Panc1 (cell line): ENCODE measurements at regions not wholly inside any gene's neighbourhood (a gene's known extent, or its start where the extent isn't known, plus 50 kb on each side); places are given as distances from the start of the nearest gene placed in this dataset.

Source experiments
- ATAC-seq: fragments of 200-7000 bp; cut with Tn5 transposase; 2 replicates; pipeline ENCODE4 v1.9.1; 2020; ENCODE audit warnings: mild to moderate bottlenecking, moderate library complexity
- BruUV-seq: library from RNA; stranded (reverse); fragments of 400-500 nt; replicated peaks from 2 replicates; lab custom pipeline; 2021; lab: Mats Ljungman, UMichigan
- CTCF ChIA-PET: fragments of 300-600 bp; sonication (Branson Sonifier 250); formaldehyde crosslinking; loops from one replicate; lab custom pipeline; 2022; ENCODE audit warnings: antibody characterized with exemption; lab: Charles Lee
- POLR2A ChIA-PET: fragments of 300-600 bp; sonication (Branson Sonifier 250); formaldehyde crosslinking; loops from one replicate; lab custom pipeline; 2022; ENCODE audit warnings: antibody characterized with exemption; lab: Charles Lee
- DNase-seq: peaks from one replicate; pipeline ENCODE4 v3.0.0-alpha.2; 2010; ENCODE audit warnings: low read depth, low spot score
- H3K27ac ChIP-seq: 2 replicates; pipeline ENCODE4 v1.5.1; 2011; ENCODE audit warnings: mild to moderate bottlenecking, low read length, inconsistent platforms
- H3K27me3 ChIP-seq: fragments of 200-500 bp; sonication (Bioruptor generic); 2 replicates; pipeline ENCODE4 v1.6.0; 2014; ENCODE audit warnings: low read length, inconsistent platforms; ENCODE audit not compliant: control insufficient read depth, insufficient read depth
- H3K36me3 ChIP-seq: fragments of 200-500 bp; sonication (Bioruptor generic); 2 replicates; pipeline ENCODE4 v1.5.1; 2014; ENCODE audit warnings: inconsistent platforms, mild to moderate bottlenecking, low read length, moderate library complexity; ENCODE audit not compliant: control insufficient read depth, insufficient read depth
- H3K4me1 ChIP-seq: 2 replicates; pipeline ENCODE4 v1.5.1; 2011; ENCODE audit warnings: inconsistent platforms, mild to moderate bottlenecking, low read length, moderate library complexity; ENCODE audit not compliant: control insufficient read depth, insufficient read depth
- H3K4me3 ChIP-seq, 2 experiments: 2 replicates each; pipeline ENCODE4 v1.5.1; 2011 to 2012; ENCODE audit warnings: low read depth in 2 of 2, low read length in 2 of 2, mild to moderate bottlenecking in 2 of 2, inconsistent platforms in 1 of 2, moderate library complexity in 1 of 2
- H3K9me3 ChIP-seq: fragments of 200-500 bp; sonication (Bioruptor generic); 2 replicates; pipeline ENCODE4 v1.5.1; 2014; ENCODE audit warnings: low read depth, mild to moderate bottlenecking, inconsistent platforms, low read length, moderate library complexity; ENCODE audit not compliant: control insufficient read depth, insufficient read depth
- POLR2AphosphoS5 ChIP-seq: IDR thresholded peaks from 2 replicates; pipeline ENCODE4 v1.6.1; 2012; ENCODE audit warnings: mild to moderate bottlenecking, low read depth, low read length, moderate library complexity
- SIN3A ChIP-seq: IDR thresholded peaks from 2 replicates; pipeline ENCODE4 v1.6.1; 2012; ENCODE audit warnings: low read depth, mild to moderate bottlenecking, low read length, moderate library complexity, borderline replicate concordance; ENCODE audit not compliant: insufficient read depth
- TCF7L2 ChIP-seq: IDR thresholded peaks from 2 replicates; pipeline ENCODE4 v1.6.1; 2011; ENCODE audit warnings: mild to moderate bottlenecking, low read depth, low read length, inconsistent platforms
- in situ Hi-C: cut with HindIII; loops from 2 replicates; pipeline ENCODE4 v1.10.0; 2016; ENCODE audit warnings: low sequenced_read_pairs, low pct_unique_long_range_greater_than_20kb
- intact Hi-C: fragments of 100-400 bp; cut with micrococcal nuclease; formaldehyde crosslinking; loops from one replicate; pipeline ENCODE4 v1.10.0; 2022; ENCODE audit not compliant: unreplicated experiment
- TF ChIP-seq, protein P1 (sequence below), 2 experiments: IDR thresholded peaks; 2 replicates each; pipeline ENCODE4 v1.6.1; 2011 to 2012; ENCODE audit warnings: low read depth in 2 of 2, control low read depth in 1 of 2, low read length in 1 of 2, mild to moderate bottlenecking in 1 of 2, moderate library complexity in 1 of 2; ENCODE audit not compliant: insufficient read depth in 1 of 2
- TF ChIP-seq, protein P2 (sequence below): fragments of 450-650 bp; IDR thresholded peaks from 2 replicates; pipeline ENCODE4 v1.5.1; 2017; ENCODE audit warnings: mild to moderate bottlenecking

DNA sequence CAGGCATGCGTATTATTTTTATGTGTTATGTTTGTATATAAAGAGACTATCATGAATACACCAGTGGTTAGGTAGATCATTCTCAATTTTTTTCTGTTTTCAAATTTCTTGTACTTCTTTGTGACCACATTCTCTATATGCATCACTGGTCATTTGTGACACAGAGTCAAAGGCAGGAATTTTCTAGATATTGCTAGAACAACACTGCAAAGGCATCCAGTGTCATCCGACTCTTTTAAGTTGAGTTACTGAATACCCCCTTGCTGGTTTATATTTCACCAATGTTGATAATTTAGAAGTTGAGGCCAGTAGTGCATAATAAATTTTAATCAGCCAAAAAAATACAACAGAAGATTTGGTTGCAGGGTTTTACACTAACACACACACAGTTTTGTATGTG is 351.8 kb downstream of the CASP12 start:
- Histone ChIP-seq H3K9me3 (no peaks in the 10 kb centered on the region), H3K27me3 (no peaks in the 10 kb centered on the region), H3K4me1 (no peaks in the 10 kb centered on the region), H3K36me3 (no peaks in the 10 kb centered on the region), H3K4me3 (no peak overlapping the region), H3K27ac (no peak overlapping the region)
- CTCF ChIA-PET, result no interaction called here
- ATAC-seq (no peak), DNase-seq (no peak)
- in situ Hi-C loops, result no loop called here
- BruUV-seq, result no TSS peak
- POLR2A ChIA-PET, result no interaction called here
- intact Hi-C loops, result no loop called here
- TF ChIP-seq TCF7L2 (no peak), POLR2AphosphoS5 (no peak), SIN3A (no peak)
- TF ChIP-seq, protein P1, sequence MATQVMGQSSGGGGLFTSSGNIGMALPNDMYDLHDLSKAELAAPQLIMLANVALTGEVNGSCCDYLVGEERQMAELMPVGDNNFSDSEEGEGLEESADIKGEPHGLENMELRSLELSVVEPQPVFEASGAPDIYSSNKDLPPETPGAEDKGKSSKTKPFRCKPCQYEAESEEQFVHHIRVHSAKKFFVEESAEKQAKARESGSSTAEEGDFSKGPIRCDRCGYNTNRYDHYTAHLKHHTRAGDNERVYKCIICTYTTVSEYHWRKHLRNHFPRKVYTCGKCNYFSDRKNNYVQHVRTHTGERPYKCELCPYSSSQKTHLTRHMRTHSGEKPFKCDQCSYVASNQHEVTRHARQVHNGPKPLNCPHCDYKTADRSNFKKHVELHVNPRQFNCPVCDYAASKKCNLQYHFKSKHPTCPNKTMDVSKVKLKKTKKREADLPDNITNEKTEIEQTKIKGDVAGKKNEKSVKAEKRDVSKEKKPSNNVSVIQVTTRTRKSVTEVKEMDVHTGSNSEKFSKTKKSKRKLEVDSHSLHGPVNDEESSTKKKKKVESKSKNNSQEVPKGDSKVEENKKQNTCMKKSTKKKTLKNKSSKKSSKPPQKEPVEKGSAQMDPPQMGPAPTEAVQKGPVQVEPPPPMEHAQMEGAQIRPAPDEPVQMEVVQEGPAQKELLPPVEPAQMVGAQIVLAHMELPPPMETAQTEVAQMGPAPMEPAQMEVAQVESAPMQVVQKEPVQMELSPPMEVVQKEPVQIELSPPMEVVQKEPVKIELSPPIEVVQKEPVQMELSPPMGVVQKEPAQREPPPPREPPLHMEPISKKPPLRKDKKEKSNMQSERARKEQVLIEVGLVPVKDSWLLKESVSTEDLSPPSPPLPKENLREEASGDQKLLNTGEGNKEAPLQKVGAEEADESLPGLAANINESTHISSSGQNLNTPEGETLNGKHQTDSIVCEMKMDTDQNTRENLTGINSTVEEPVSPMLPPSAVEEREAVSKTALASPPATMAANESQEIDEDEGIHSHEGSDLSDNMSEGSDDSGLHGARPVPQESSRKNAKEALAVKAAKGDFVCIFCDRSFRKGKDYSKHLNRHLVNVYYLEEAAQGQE (IDR thresholded peaks at IDR 0.05; ENCODE audit: insufficient read depth in 1 of 2, low read depth in 2 of 2, low read length in 1 of 2), result no peak
- TF ChIP-seq, protein P2, sequence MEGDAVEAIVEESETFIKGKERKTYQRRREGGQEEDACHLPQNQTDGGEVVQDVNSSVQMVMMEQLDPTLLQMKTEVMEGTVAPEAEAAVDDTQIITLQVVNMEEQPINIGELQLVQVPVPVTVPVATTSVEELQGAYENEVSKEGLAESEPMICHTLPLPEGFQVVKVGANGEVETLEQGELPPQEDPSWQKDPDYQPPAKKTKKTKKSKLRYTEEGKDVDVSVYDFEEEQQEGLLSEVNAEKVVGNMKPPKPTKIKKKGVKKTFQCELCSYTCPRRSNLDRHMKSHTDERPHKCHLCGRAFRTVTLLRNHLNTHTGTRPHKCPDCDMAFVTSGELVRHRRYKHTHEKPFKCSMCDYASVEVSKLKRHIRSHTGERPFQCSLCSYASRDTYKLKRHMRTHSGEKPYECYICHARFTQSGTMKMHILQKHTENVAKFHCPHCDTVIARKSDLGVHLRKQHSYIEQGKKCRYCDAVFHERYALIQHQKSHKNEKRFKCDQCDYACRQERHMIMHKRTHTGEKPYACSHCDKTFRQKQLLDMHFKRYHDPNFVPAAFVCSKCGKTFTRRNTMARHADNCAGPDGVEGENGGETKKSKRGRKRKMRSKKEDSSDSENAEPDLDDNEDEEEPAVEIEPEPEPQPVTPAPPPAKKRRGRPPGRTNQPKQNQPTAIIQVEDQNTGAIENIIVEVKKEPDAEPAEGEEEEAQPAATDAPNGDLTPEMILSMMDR, result no peak

DNA sequence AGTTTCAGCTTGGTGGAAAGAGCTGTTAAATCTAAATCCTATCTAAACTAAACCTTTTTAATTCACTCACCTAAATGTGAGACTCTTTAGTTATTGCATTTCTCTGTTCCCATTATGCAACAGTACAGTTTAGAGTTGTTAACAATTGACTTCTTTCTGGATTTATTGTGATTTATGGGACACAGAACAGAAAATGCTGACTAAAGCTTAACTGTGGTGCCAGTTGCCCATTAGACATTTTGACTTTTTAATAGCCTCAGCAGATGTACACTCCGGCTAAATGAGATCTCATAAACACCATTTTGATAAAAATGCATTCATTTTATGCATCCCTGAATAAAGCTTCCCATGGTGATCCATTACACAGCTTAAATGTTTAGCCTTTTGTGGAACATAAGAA is 356.6 kb downstream of the CASP12 start:
- no peaks in the 10 kb centered on the region for H3K4me1 ChIP-seq
- no peak overlapping the region for H3K4me3 ChIP-seq
- DNase-seq (no peak), ATAC-seq (no peak)
- BruUV-seq, result no TSS peak
- H3K27ac ChIP-seq, result no peak overlapping the region
- H3K36me3 ChIP-seq, result no peaks in the 10 kb centered on the region
- intact Hi-C loops (no loop called here), in situ Hi-C loops (no loop called here)
- no peaks in the 10 kb centered on the region for H3K27me3 ChIP-seq
- POLR2A ChIA-PET, result no interaction called here
- TF ChIP-seq, protein P1 (IDR thresholded peaks at IDR 0.05; ENCODE audit: insufficient read depth in 1 of 2, low read depth in 2 of 2, low read length in 1 of 2), result no peak
- TF ChIP-seq POLR2AphosphoS5, result no peak
- TF ChIP-seq, protein P2, result no peak
- no peak for TF ChIP-seq TCF7L2
- TF ChIP-seq SIN3A, result no peak
- H3K9me3 ChIP-seq, result no peaks in the 10 kb centered on the region
- CTCF ChIA-PET, result no interaction called here
